ENCODE measurements at regions not wholly inside any gene's neighbourhood (a gene's known extent, or its start where the extent isn't known, plus 50 kb on each side); places are given as distances from the start of the nearest gene placed in this dataset.

GRCh38 chr3:14311729-14312128 lies 90.7 kb upstream of the SLC6A6 start:
- DNase-seq = no peak
- Histone ChIP-seq H3K27ac (ENCODE audit: low read length) (no peak overlapping the region), H3K9ac (ENCODE audit: low read depth, low read length) (no peak overlapping the region), H2AFZ (ENCODE audit: low read depth, low read length) (no peak overlapping the region), H3K4me1 (ENCODE audit: insufficient read depth, low read length) (no peaks in the 10 kb centered on the region), H3K27me3 (ENCODE audit: insufficient read depth, low read length, poor library complexity) (peaks cover 23% of the 10 kb centered on the region), H3K79me2 (ENCODE audit: insufficient read depth, low read length) (no peaks in the 10 kb centered on the region), H3K36me3 (ENCODE audit: insufficient read depth, low read length) (no peaks in the 10 kb centered on the region), H4K20me1 (ENCODE audit: insufficient read depth, low read length) (no peaks in the 10 kb centered on the region), H3K4me2 (ENCODE audit: insufficient read depth, low read length) (no peak overlapping the region), H3K4me3 (ENCODE audit: low read depth in 1 of 2, low read length in 2 of 2) (no peak overlapping the region), H3K9me3 (ENCODE audit: insufficient read depth, low read length, severe bottlenecking) (no peaks in the 10 kb centered on the region)
- no peak for TF ChIP-seq EZH2 (IDR thresholded peaks at IDR 0.05; ENCODE audit: borderline replicate concordance, low read depth, low read length, severe bottlenecking)
- TF ChIP-seq CTCF (IDR thresholded peaks at IDR 0.05; ENCODE audit: borderline replicate concordance, extremely low read depth, low read length, poor library complexity, severe bottlenecking) = no peak
- no peak for ATAC-seq (ENCODE audit: insufficient read depth, low read depth)

GRCh38 chr3:14312375-14312774 lies 90.0 kb upstream of the SLC6A6 start:
- DNase-seq (no peak), ATAC-seq (ENCODE audit: insufficient read depth, low read depth) (no peak)
- Histone ChIP-seq H2AFZ (ENCODE audit: low read depth, low read length) (no peak overlapping the region), H3K4me3 (ENCODE audit: low read depth in 1 of 2, low read length in 2 of 2) (no peak overlapping the region), H3K9me3 (ENCODE audit: insufficient read depth, low read length, severe bottlenecking) (no peaks in the 10 kb centered on the region), H3K27me3 (ENCODE audit: insufficient read depth, low read length, poor library complexity) (peaks cover 21% of the 10 kb centered on the region), H3K4me2 (ENCODE audit: insufficient read depth, low read length) (no peak overlapping the region), H4K20me1 (ENCODE audit: insufficient read depth, low read length) (no peaks in the 10 kb centered on the region), H3K4me1 (ENCODE audit: insufficient read depth, low read length) (no peaks in the 10 kb centered on the region), H3K9ac (ENCODE audit: low read depth, low read length) (no peak overlapping the region), H3K36me3 (ENCODE audit: insufficient read depth, low read length) (no peaks in the 10 kb centered on the region), H3K79me2 (ENCODE audit: insufficient read depth, low read length) (no peaks in the 10 kb centered on the region), H3K27ac (ENCODE audit: low read length) (no peak overlapping the region)
- TF ChIP-seq CTCF (IDR thresholded peaks at IDR 0.05; ENCODE audit: borderline replicate concordance, extremely low read depth, low read length, poor library complexity, severe bottlenecking) (no peak), EZH2 (IDR thresholded peaks at IDR 0.05; ENCODE audit: borderline replicate concordance, low read depth, low read length, severe bottlenecking) (no peak)

GRCh38 chr3:14317057-14317553 lies 85.3 kb upstream of the SLC6A6 start:
- H2AFZ ChIP-seq (ENCODE audit: low read depth, low read length) = no peak overlapping the region
- no peak overlapping the region for H3K4me3 ChIP-seq (ENCODE audit: low read depth in 1 of 2, low read length in 2 of 2)
- DNase-seq (no peak), ATAC-seq (ENCODE audit: insufficient read depth, low read depth) (no peak)
- no peaks in the 10 kb centered on the region for H3K4me1 ChIP-seq (ENCODE audit: insufficient read depth, low read length)
- H3K79me2 ChIP-seq (ENCODE audit: insufficient read depth, low read length) = no peaks in the 10 kb centered on the region
- H3K4me2 ChIP-seq (ENCODE audit: insufficient read depth, low read length) = no peak overlapping the region
- H3K27ac ChIP-seq (ENCODE audit: low read length) = no peak overlapping the region
- no peak for TF ChIP-seq EZH2 (IDR thresholded peaks at IDR 0.05; ENCODE audit: borderline replicate concordance, low read depth, low read length, severe bottlenecking)
- no peak for TF ChIP-seq CTCF (IDR thresholded peaks at IDR 0.05; ENCODE audit: borderline replicate concordance, extremely low read depth, low read length, poor library complexity, severe bottlenecking)
- H4K20me1 ChIP-seq (ENCODE audit: insufficient read depth, low read length) = no peaks in the 10 kb centered on the region
- peaks cover 8% of the 10 kb centered on the region for H3K9me3 ChIP-seq (ENCODE audit: insufficient read depth, low read length, severe bottlenecking)
- H3K27me3 ChIP-seq (ENCODE audit: insufficient read depth, low read length, poor library complexity) = peaks cover 13% of the 10 kb centered on the region
- H3K9ac ChIP-seq (ENCODE audit: low read depth, low read length) = no peak overlapping the region
- H3K36me3 ChIP-seq (ENCODE audit: insufficient read depth, low read length) = no peaks in the 10 kb centered on the region

GRCh38 chr3:14318646-14319045 lies 83.8 kb upstream of the SLC6A6 start:
- peaks cover 8% of the 10 kb centered on the region for H3K9me3 ChIP-seq (ENCODE audit: insufficient read depth, low read length, severe bottlenecking)
- no peak for TF ChIP-seq CTCF (IDR thresholded peaks at IDR 0.05; ENCODE audit: borderline replicate concordance, extremely low read depth, low read length, poor library complexity, severe bottlenecking)
- TF ChIP-seq EZH2 (IDR thresholded peaks at IDR 0.05; ENCODE audit: borderline replicate concordance, low read depth, low read length, severe bottlenecking) = no peak
- no peak overlapping the region for H3K9ac ChIP-seq (ENCODE audit: low read depth, low read length)
- no peak overlapping the region for H3K27ac ChIP-seq (ENCODE audit: low read length)
- no peaks in the 10 kb centered on the region for H3K79me2 ChIP-seq (ENCODE audit: insufficient read depth, low read length)
- H3K27me3 ChIP-seq (ENCODE audit: insufficient read depth, low read length, poor library complexity) = peaks cover 5% of the 10 kb centered on the region
- no peaks in the 10 kb centered on the region for H4K20me1 ChIP-seq (ENCODE audit: insufficient read depth, low read length)
- no peak for ATAC-seq (ENCODE audit: insufficient read depth, low read depth)
- no peak overlapping the region for H3K4me2 ChIP-seq (ENCODE audit: insufficient read depth, low read length)
- no peak overlapping the region for H2AFZ ChIP-seq (ENCODE audit: low read depth, low read length)
- no peak overlapping the region for H3K4me3 ChIP-seq (ENCODE audit: low read depth in 1 of 2, low read length in 2 of 2)
- no peaks in the 10 kb centered on the region for H3K36me3 ChIP-seq (ENCODE audit: insufficient read depth, low read length)
- H3K4me1 ChIP-seq (ENCODE audit: insufficient read depth, low read length) = no peaks in the 10 kb centered on the region
- no peak for DNase-seq

Measured in DND-41 (cell line).